GM23248 (cell line): ENCODE measurements at regions not wholly inside any gene's neighbourhood (a gene's known extent, or its start where the extent isn't known, plus 50 kb on each side); places are given as distances from the start of the nearest gene placed in this dataset.

Experiments used
- DNase-seq: peaks from one replicate; pipeline ENCODE4 v3.0.0-alpha.2; 2015
- H2AFZ ChIP-seq: fragments of 200-600 bp; sonication (generic); 2 replicates; pipeline ENCODE4 v1.6.1; 2016; ENCODE audit warnings: antibody characterized with exemption
- H3F3A ChIP-seq: fragments of 200-600 bp; sonication (generic); 2 replicates; pipeline ENCODE4 v1.6.1; 2016; ENCODE audit warnings: mild to moderate bottlenecking, antibody characterized with exemption, mixed run types; ENCODE audit not compliant: insufficient read depth
- H3K27ac ChIP-seq: fragments of 200-600 bp; sonication (generic); 2 replicates; pipeline ENCODE4 v1.5.1; 2016; ENCODE audit warnings: mild to moderate bottlenecking
- H3K27me3 ChIP-seq: fragments of 200-600 bp; sonication (generic); replicated peaks from 2 replicates; pipeline ENCODE4 v1.6.1; 2016; ENCODE audit warnings: mild to moderate bottlenecking; ENCODE audit not compliant: insufficient read depth
- H3K36me3 ChIP-seq: fragments of 200-600 bp; sonication (generic); 2 replicates; pipeline ENCODE4 v1.6.1; 2016; ENCODE audit warnings: low read depth, mild to moderate bottlenecking
- H3K4me1 ChIP-seq: fragments of 200-600 bp; sonication (generic); 2 replicates; pipeline ENCODE4 v1.6.1; 2016; ENCODE audit warnings: mild to moderate bottlenecking; ENCODE audit not compliant: insufficient read depth
- H3K4me2 ChIP-seq: fragments of 200-600 bp; sonication (generic); one replicate; pipeline ENCODE4 v1.6.1; 2016; ENCODE audit warnings: mild to moderate bottlenecking; ENCODE audit not compliant: unreplicated experiment
- H3K4me3 ChIP-seq: fragments of 200-600 bp; sonication (generic); 2 replicates; pipeline ENCODE4 v1.5.1; 2016; ENCODE audit warnings: mild to moderate bottlenecking
- H3K79me2 ChIP-seq: fragments of 200-600 bp; sonication (generic); 2 replicates; pipeline ENCODE4 v1.6.1; 2016; ENCODE audit warnings: mild to moderate bottlenecking; ENCODE audit not compliant: insufficient read depth
- H3K9ac ChIP-seq: fragments of 200-600 bp; sonication (generic); 2 replicates; pipeline ENCODE4 v1.6.1; 2016; ENCODE audit warnings: mild to moderate bottlenecking
- H3K9me2 ChIP-seq: fragments of 200-600 bp; sonication (generic); 2 replicates; pipeline ENCODE4 v1.6.1; 2016; ENCODE audit warnings: mixed run types, mild to moderate bottlenecking, moderate library complexity; ENCODE audit not compliant: insufficient read depth
- H3K9me3 ChIP-seq: fragments of 200-600 bp; sonication (generic); one replicate; pipeline ENCODE4 v1.6.1; 2017; ENCODE audit warnings: low read depth
- H4K20me1 ChIP-seq: fragments of 200-600 bp; sonication (generic); 2 replicates; pipeline ENCODE4 v1.6.0; 2016; ENCODE audit not compliant: insufficient read depth
- EZH2 ChIP-seq: fragments of 200-600 bp; sonication (generic); IDR thresholded peaks from 2 replicates; pipeline ENCODE4 v1.6.1; 2018; ENCODE audit warnings: antibody characterized with exemption, mild to moderate bottlenecking; ENCODE audit not compliant: insufficient read depth, poor library complexity, severe bottlenecking
- EZH2phosphoT487 ChIP-seq: fragments of 200-600 bp; sonication (generic); IDR thresholded peaks from 2 replicates; pipeline ENCODE4 v1.6.1; 2018; ENCODE audit warnings: antibody characterized with exemption, moderate library complexity, mild to moderate bottlenecking, low read depth; ENCODE audit not compliant: insufficient read depth
- WGBS, 2 experiments: methylation state at CpG; one replicate each; pipeline ENCODE4 v1.1.6; 2015 to 2017; ENCODE audit warnings: low lambda C conversion rate in 2 of 2, low coverage in 1 of 2; ENCODE audit errors: missing lambda C conversion rate in 2 of 2; 5-methylcytosine and 5-hydroxymethylcytosine counted together
- in situ Hi-C: fragments of 300-500 bp; cut with MboI; formaldehyde crosslinking; loops from 2 replicates; pipeline ENCODE4 v1.15.0; 2020

GRCh38 chr15:47577461-47577860, 139.8 kb upstream of the SEMA6D start:
- Histone ChIP-seq H3K9me2 (no peaks in the 10 kb centered on the region), H3K4me1 (peaks cover 5% of the 10 kb centered on the region; the same call in 1 of the 2 replicates), H3K4me3 (no peak overlapping the region), H3F3A (no peaks in the 10 kb centered on the region), H2AFZ (no peak overlapping the region), H3K9me3 (no peaks in the 10 kb centered on the region), H3K27ac (no peak overlapping the region), H3K9ac (no peak overlapping the region), H4K20me1 (no peaks in the 10 kb centered on the region), H3K4me2 (no peak overlapping the region), H3K79me2 (no peaks in the 10 kb centered on the region), H3K36me3 (no peaks in the 10 kb centered on the region), H3K27me3 (no peaks in the 10 kb centered on the region)
- in situ Hi-C loops = no loop called here
- no peak for TF ChIP-seq EZH2phosphoT487
- no peak for TF ChIP-seq EZH2
- WGBS, 2 experiments = 24% methylated on average over 3 of the region's 3 CpGs
- no peak for DNase-seq

GRCh38 chr15:47582233-47582632, 135.1 kb upstream of the SEMA6D start:
- no peak for TF ChIP-seq EZH2
- TF ChIP-seq EZH2phosphoT487 = no peak
- Histone ChIP-seq H3K4me2 (no peak overlapping the region), H3K36me3 (no peaks in the 10 kb centered on the region), H3K9me2 (no peaks in the 10 kb centered on the region), H3K4me1 (no peaks in the 10 kb centered on the region), H2AFZ (no peak overlapping the region), H3F3A (no peaks in the 10 kb centered on the region), H3K27ac (no peak overlapping the region), H3K9me3 (no peaks in the 10 kb centered on the region), H3K9ac (no peak overlapping the region), H3K4me3 (no peak overlapping the region), H3K27me3 (no peaks in the 10 kb centered on the region), H4K20me1 (no peaks in the 10 kb centered on the region), H3K79me2 (no peaks in the 10 kb centered on the region)
- in situ Hi-C loops = no loop called here
- WGBS, 2 experiments = 38 to 52% methylated on average over 4 of the region's 4 CpGs
- DNase-seq = no peak

- no peaks in the 10 kb centered on the region for H3K4me1 ChIP-seq
- 67 to 68% methylated on average over 3 of the region's 3 CpGs for WGBS, 2 experiments
- H3K9me3 ChIP-seq = no peaks in the 10 kb centered on the region
- H3K27me3 ChIP-seq = no peaks in the 10 kb centered on the region
- H3K36me3 ChIP-seq = no peaks in the 10 kb centered on the region
- no peaks in the 10 kb centered on the region for H3F3A ChIP-seq
- DNase-seq = no peak
- no peak overlapping the region for H3K9ac ChIP-seq
- H3K79me2 ChIP-seq = no peaks in the 10 kb centered on the region
- H3K27ac ChIP-seq = no peak overlapping the region
- H3K4me2 ChIP-seq = no peak overlapping the region
- no peak for TF ChIP-seq EZH2
- no peak for TF ChIP-seq EZH2phosphoT487
- no peak overlapping the region for H3K4me3 ChIP-seq
- H3K9me2 ChIP-seq = no peaks in the 10 kb centered on the region
- H4K20me1 ChIP-seq = no peaks in the 10 kb centered on the region
- no peak overlapping the region for H2AFZ ChIP-seq
- in situ Hi-C loops = no loop called here
Measured at GRCh38 chr15:47584316-47584715, 133.0 kb upstream of the SEMA6D start.

- H3K4me1 ChIP-seq = no peaks in the 10 kb centered on the region
- no peak overlapping the region for H3K4me3 ChIP-seq
- H3K79me2 ChIP-seq = no peaks in the 10 kb centered on the region
- no peaks in the 10 kb centered on the region for H3K36me3 ChIP-seq
- H3F3A ChIP-seq = no peaks in the 10 kb centered on the region
- no peaks in the 10 kb centered on the region for H4K20me1 ChIP-seq
- no peaks in the 10 kb centered on the region for H3K9me3 ChIP-seq
- H3K4me2 ChIP-seq = no peak overlapping the region
- no peaks in the 10 kb centered on the region for H3K27me3 ChIP-seq
- H3K27ac ChIP-seq = no peak overlapping the region
- H3K9me2 ChIP-seq = no peaks in the 10 kb centered on the region
- TF ChIP-seq EZH2phosphoT487 (no peak), EZH2 (no peak)
- 72 to 78% methylated on average over 6 of the region's 6 CpGs for WGBS, 2 experiments
- no peak overlapping the region for H3K9ac ChIP-seq
- in situ Hi-C loops = no loop called here
- H2AFZ ChIP-seq = no peak overlapping the region
- DNase-seq = no peak
Measured at GRCh38 chr15:47586653-47587224, 130.6 kb upstream of the SEMA6D start.
